ENCODE measurements at regions not wholly inside any gene's neighbourhood (a gene's known extent, or its start where the extent isn't known, plus 50 kb on each side); places are given as distances from the start of the nearest gene placed in this dataset.

DNA sequence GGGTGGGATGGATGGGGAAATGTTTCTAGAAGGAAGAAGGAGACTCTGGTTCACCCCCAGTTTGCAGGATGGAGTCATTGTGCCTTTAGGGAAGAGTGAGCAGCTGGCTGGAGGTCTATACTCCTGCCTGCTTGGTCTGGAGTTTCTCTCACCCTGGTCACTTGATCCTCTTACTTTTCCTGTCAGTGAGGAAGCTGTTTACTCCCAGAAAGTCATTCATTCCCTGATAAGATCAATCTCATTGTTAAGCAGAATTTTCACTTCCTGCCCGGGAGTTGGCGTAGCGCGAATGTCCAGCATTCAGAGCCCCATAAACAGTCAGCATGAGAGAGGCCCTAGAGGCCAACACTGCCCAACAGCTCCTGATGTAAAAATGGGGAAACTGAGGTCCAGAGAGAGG lies 70.4 kb upstream of the SIRPA start:
- CTCF ChIA-PET, result no interaction called here

DNA sequence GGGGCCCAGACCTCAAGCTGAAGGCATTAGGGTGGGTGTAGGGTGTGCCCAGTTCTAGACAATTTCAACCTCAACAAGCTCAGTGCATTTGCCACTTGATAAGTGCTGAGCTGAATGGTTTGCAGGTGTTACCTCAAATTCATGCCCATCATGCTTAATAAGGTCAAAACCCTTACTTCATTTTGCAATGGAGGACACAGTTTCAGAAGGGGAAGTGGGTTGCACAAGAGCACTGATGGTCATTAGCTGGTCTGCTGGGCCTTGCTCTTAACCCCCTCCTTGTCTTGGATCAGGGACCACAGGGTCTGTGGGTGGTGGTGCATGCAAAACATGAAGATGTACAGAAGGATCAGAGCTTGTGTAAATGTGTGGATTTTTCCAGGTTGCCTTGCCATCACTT lies 71.0 kb upstream of the SIRPA start:
- intact Hi-C loops (cut with micrococcal nuclease; ENCODE audit: unreplicated experiment), result no loop called here
- no peak overlapping the region for H3K27ac Mint-ChIP-seq (ENCODE audit: unreplicated experiment)
- H3K27me3 Mint-ChIP-seq (ENCODE audit: unreplicated experiment), result peaks cover 3% of the 10 kb centered on the region
- DNase-seq, result no peak
- TF ChIP-seq, protein P1, sequence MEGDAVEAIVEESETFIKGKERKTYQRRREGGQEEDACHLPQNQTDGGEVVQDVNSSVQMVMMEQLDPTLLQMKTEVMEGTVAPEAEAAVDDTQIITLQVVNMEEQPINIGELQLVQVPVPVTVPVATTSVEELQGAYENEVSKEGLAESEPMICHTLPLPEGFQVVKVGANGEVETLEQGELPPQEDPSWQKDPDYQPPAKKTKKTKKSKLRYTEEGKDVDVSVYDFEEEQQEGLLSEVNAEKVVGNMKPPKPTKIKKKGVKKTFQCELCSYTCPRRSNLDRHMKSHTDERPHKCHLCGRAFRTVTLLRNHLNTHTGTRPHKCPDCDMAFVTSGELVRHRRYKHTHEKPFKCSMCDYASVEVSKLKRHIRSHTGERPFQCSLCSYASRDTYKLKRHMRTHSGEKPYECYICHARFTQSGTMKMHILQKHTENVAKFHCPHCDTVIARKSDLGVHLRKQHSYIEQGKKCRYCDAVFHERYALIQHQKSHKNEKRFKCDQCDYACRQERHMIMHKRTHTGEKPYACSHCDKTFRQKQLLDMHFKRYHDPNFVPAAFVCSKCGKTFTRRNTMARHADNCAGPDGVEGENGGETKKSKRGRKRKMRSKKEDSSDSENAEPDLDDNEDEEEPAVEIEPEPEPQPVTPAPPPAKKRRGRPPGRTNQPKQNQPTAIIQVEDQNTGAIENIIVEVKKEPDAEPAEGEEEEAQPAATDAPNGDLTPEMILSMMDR (IDR thresholded peaks at IDR 0.05; ENCODE audit: unreplicated experiment), result no peak
- CTCF ChIA-PET, result no interaction called here
- H3K9me3 Mint-ChIP-seq (ENCODE audit: low read depth, unreplicated experiment), result no peaks in the 10 kb centered on the region
- no peak overlapping the region for H3K4me3 Mint-ChIP-seq (ENCODE audit: low read depth, unreplicated experiment)
- H3K36me3 Mint-ChIP-seq (ENCODE audit: insufficient read depth, unreplicated experiment), result peaks cover 4% of the 10 kb centered on the region
- BruUV-seq (replicated peaks), result no TSS peak
- H3K4me1 Mint-ChIP-seq (ENCODE audit: low read depth, unreplicated experiment), result peaks cover 21% of the 10 kb centered on the region

More for the DNA sequence above, 70.4 kb upstream of the SIRPA start:
- Mint-ChIP-seq H3K36me3 (ENCODE audit: insufficient read depth, unreplicated experiment) (peaks cover 4% of the 10 kb centered on the region), H3K4me3 (ENCODE audit: low read depth, unreplicated experiment) (no peak overlapping the region), H3K9me3 (ENCODE audit: low read depth, unreplicated experiment) (no peaks in the 10 kb centered on the region), H3K4me1 (ENCODE audit: low read depth, unreplicated experiment) (peaks cover 21% of the 10 kb centered on the region), H3K27ac (ENCODE audit: unreplicated experiment) (no peak overlapping the region), H3K27me3 (ENCODE audit: unreplicated experiment) (no peaks in the 10 kb centered on the region)
- TF ChIP-seq, protein P1 (IDR thresholded peaks at IDR 0.05; ENCODE audit: unreplicated experiment), result no peak
- intact Hi-C loops (cut with micrococcal nuclease; ENCODE audit: unreplicated experiment), result no loop called here
- BruUV-seq (replicated peaks), result no TSS peak
- no peak for DNase-seq

DNA sequence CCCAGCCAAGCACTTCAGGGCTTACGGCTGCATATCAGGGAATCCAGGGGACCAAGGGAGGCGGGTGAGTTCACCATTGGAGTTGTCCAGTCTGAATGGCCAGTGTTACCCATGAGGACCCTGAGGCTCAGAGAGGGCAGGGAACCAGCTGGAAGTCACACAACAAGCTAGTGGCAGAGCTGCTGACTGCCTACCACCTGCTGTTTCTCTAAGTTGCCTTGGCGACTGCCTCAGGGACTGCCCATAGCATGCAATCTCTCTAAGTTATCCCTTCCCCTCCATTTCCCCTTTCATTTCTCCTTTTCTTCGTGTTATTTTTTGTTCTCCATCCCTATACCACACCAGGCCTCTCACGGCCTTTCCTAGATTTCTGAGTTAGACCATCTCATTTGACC lies 71.8 kb upstream of the SIRPA start:
- no peak for DNase-seq
- peaks cover 14% of the 10 kb centered on the region for H3K4me1 Mint-ChIP-seq (ENCODE audit: low read depth, unreplicated experiment)
- no TSS peak for BruUV-seq (replicated peaks)
- H3K36me3 Mint-ChIP-seq (ENCODE audit: insufficient read depth, unreplicated experiment), result peaks cover 3% of the 10 kb centered on the region
- TF ChIP-seq, protein P1 (IDR thresholded peaks at IDR 0.05; ENCODE audit: unreplicated experiment), result no peak
- no peaks in the 10 kb centered on the region for H3K9me3 Mint-ChIP-seq (ENCODE audit: low read depth, unreplicated experiment)
- no peak overlapping the region for H3K27ac Mint-ChIP-seq (ENCODE audit: unreplicated experiment)
- H3K4me3 Mint-ChIP-seq (ENCODE audit: low read depth, unreplicated experiment), result no peak overlapping the region
- intact Hi-C loops (cut with micrococcal nuclease; ENCODE audit: unreplicated experiment), result no loop called here
- peaks cover 10% of the 10 kb centered on the region for H3K27me3 Mint-ChIP-seq (ENCODE audit: unreplicated experiment)
- CTCF ChIA-PET, result no interaction called here

DNA sequence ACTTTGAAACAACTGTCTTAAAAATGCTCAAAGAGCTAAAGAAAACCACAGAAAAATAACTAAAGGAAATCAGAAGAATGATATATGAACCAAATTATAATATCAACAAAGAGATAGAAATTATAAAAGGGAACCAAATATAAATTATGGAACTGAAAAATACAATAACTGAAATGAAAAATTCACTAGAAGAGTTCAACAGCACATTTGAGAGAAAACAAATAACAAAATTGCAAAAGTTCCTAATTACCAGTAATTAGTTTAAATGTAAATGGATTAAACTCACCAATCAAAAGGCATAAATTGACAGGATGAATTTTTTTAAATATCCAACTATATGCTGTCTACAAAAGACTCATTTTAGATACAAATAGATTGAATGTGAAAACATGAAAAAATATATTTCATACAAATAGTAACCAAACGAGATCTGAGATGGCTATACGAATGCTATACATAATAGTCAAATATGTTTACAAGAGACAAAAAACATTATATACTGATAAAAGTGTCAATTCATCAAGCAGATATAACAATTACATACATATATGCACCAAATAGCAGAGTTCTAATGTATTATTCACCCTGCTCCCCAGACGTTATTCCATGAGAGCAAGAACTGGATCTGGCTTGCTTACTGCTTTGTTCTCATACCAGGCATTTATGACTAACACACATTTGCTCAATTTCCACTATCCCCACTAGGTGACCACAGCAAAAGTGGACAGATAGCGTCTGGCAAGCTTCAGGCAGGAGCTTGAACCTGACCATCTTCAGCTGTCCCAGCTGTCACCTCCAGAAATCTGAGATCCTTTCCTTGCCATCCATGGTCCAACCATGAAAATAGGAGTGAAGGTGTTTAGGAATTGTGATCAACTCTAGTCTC lies 72.4 kb upstream of the SIRPA start:
- intact Hi-C loops (cut with micrococcal nuclease; ENCODE audit: unreplicated experiment), result no loop called here
- TF ChIP-seq, protein P1 (IDR thresholded peaks at IDR 0.05; ENCODE audit: unreplicated experiment), result no peak
- Mint-ChIP-seq H3K27ac (ENCODE audit: unreplicated experiment) (no peak overlapping the region), H3K9me3 (ENCODE audit: low read depth, unreplicated experiment) (no peaks in the 10 kb centered on the region), H3K27me3 (ENCODE audit: unreplicated experiment) (peaks cover 16% of the 10 kb centered on the region), H3K4me1 (ENCODE audit: low read depth, unreplicated experiment) (peaks cover 8% of the 10 kb centered on the region), H3K4me3 (ENCODE audit: low read depth, unreplicated experiment) (no peak overlapping the region), H3K36me3 (ENCODE audit: insufficient read depth, unreplicated experiment) (no peaks in the 10 kb centered on the region)
- BruUV-seq (replicated peaks), result no TSS peak
- CTCF ChIA-PET, result no interaction called here
- no peak for DNase-seq
